PFSK-1 (cell line): ENCODE measurements at regions not wholly inside any gene's neighbourhood (a gene's known extent, or its start where the extent isn't known, plus 50 kb on each side); places are given as distances from the start of the nearest gene placed in this dataset.

Source experiments
- REST ChIP-seq, 2 experiments: IDR thresholded peaks; 2 replicates each; pipeline versions ENCODE4 v1.6.1 to v1.8.0; 2011 to 2012; ENCODE audit warnings: low read depth in 2 of 2, low read length in 2 of 2, control low read depth in 1 of 2, inconsistent platforms in 1 of 2, mild to moderate bottlenecking in 1 of 2, moderate library complexity in 1 of 2; ENCODE audit not compliant: insufficient read depth in 1 of 2
- TAF1 ChIP-seq: IDR thresholded peaks from 2 replicates; pipeline ENCODE4 v1.6.1; 2012; ENCODE audit warnings: low read length, control low read depth, borderline replicate concordance; ENCODE audit not compliant: insufficient read depth

- TF ChIP-seq TAF1 (no peak), REST (IDR thresholded peaks at IDR 0.05; ENCODE audit: insufficient read depth in 1 of 2, low read depth in 2 of 2, low read length in 2 of 2) (no peak)
Measured at GRCh38 chr11:98047647-98048046, 973.1 kb upstream of the CNTN5 start.
